H9 (cell line): ENCODE measurements at regions not wholly inside any gene's neighbourhood (a gene's known extent, or its start where the extent isn't known, plus 50 kb on each side); places are given as distances from the start of the nearest gene placed in this dataset.

Experiments
- DNase-seq: peaks from one replicate; pipeline ENCODE4 v3.0.0-alpha.2; 2017
- H2AFZ ChIP-seq: one replicate; pipeline ENCODE4 v1.6.1; 2013; ENCODE audit warnings: mild to moderate bottlenecking, low read length, control low read depth, moderate library complexity
- H2AK5ac ChIP-seq: 2 replicates; pipeline ENCODE4 v1.6.1; 2013; ENCODE audit warnings: low read length, control low read depth, mixed read lengths; ENCODE audit not compliant: insufficient read length
- H2BK120ac ChIP-seq: one replicate; pipeline ENCODE4 v1.6.1; 2013; ENCODE audit warnings: low read depth, mild to moderate bottlenecking, low read length, control low read depth, inconsistent platforms; ENCODE audit not compliant: poor library complexity, severe bottlenecking
- H2BK12ac ChIP-seq: 2 replicates; pipeline ENCODE4 v1.6.1; 2013; ENCODE audit warnings: low read length, control low read depth, mixed read lengths, low read depth; ENCODE audit not compliant: insufficient read length
- H2BK15ac ChIP-seq: 2 replicates; pipeline ENCODE4 v1.6.1; 2013; ENCODE audit warnings: low read depth, low read length, control low read depth
- H2BK20ac ChIP-seq: one replicate; pipeline ENCODE4 v1.6.1; 2013; ENCODE audit warnings: low read depth, mild to moderate bottlenecking, low read length, control low read depth, inconsistent platforms; ENCODE audit not compliant: poor library complexity, severe bottlenecking
- H2BK5ac ChIP-seq: 2 replicates; pipeline ENCODE4 v1.6.1; 2013; ENCODE audit warnings: low read length, control low read depth, mixed read lengths; ENCODE audit not compliant: insufficient read length
- H3K14ac ChIP-seq: 2 replicates; pipeline ENCODE4 v1.6.1; 2013; ENCODE audit warnings: low read length, control low read depth; ENCODE audit not compliant: insufficient read depth
- H3K18ac ChIP-seq: 2 replicates; pipeline ENCODE4 v1.6.1; 2013; ENCODE audit warnings: low read depth, mild to moderate bottlenecking, mixed read lengths, low read length, control low read depth; ENCODE audit not compliant: insufficient read length
- H3K23ac ChIP-seq: 2 replicates; pipeline ENCODE4 v1.6.1; 2013; ENCODE audit warnings: low read length, control low read depth, mixed read lengths, low read depth; ENCODE audit not compliant: insufficient read length
- H3K23me2 ChIP-seq: 2 replicates; pipeline ENCODE4 v1.6.1; 2013; ENCODE audit warnings: low read depth, mild to moderate bottlenecking, mixed read lengths, low read length, control low read depth; ENCODE audit not compliant: insufficient read length, poor library complexity, severe bottlenecking
- H3K27ac ChIP-seq: 2 replicates; pipeline ENCODE4 v1.5.1; 2013; ENCODE audit warnings: low read length, control low read depth, mixed read lengths, low read depth; ENCODE audit not compliant: insufficient read length
- H3K27me3 ChIP-seq: 2 replicates; pipeline ENCODE4 v1.6.1; 2013; ENCODE audit warnings: low read length, control low read depth, inconsistent platforms; ENCODE audit not compliant: insufficient read depth
- H3K4ac ChIP-seq: 2 replicates; pipeline ENCODE4 v1.6.1; 2013; ENCODE audit warnings: low read depth, mild to moderate bottlenecking, control low read depth, inconsistent platforms, low read length, moderate library complexity
- H3K4me1 ChIP-seq: 2 replicates; pipeline ENCODE4 v1.6.1; 2013; ENCODE audit warnings: low read length, control low read depth, inconsistent platforms; ENCODE audit not compliant: insufficient read depth
- H3K4me2 ChIP-seq: 2 replicates; pipeline ENCODE4 v1.6.1; 2013; ENCODE audit warnings: low read length, control low read depth, mixed read lengths; ENCODE audit not compliant: insufficient read length, insufficient read depth
- H3K56ac ChIP-seq: 2 replicates; pipeline ENCODE4 v1.6.1; 2013; ENCODE audit warnings: low read depth, mild to moderate bottlenecking, mixed read lengths, low read length, control low read depth; ENCODE audit not compliant: insufficient read length
- H3K79me1 ChIP-seq: 2 replicates; pipeline ENCODE4 v1.6.1; 2013; ENCODE audit warnings: low read depth, mild to moderate bottlenecking, moderate library complexity, low read length, control low read depth, inconsistent platforms; ENCODE audit not compliant: insufficient read depth, poor library complexity, severe bottlenecking
- H3K79me2 ChIP-seq: 2 replicates; pipeline ENCODE4 v1.6.1; 2013; ENCODE audit warnings: low read length, control low read depth, inconsistent platforms; ENCODE audit not compliant: insufficient read depth
- H3K9ac ChIP-seq: 2 replicates; pipeline ENCODE4 v1.6.1; 2013; ENCODE audit warnings: low read length, control low read depth, mixed read lengths; ENCODE audit not compliant: insufficient read length; ENCODE audit errors: extremely low read depth
- H3K9me3 ChIP-seq: one replicate; pipeline ENCODE4 v1.6.1; 2013; ENCODE audit warnings: low read depth, low read length, inconsistent platforms; ENCODE audit not compliant: control insufficient read depth
- H3T11ph ChIP-seq: one replicate; pipeline ENCODE4 v1.6.1; 2013; ENCODE audit warnings: mild to moderate bottlenecking, low read length, control low read depth, inconsistent platforms
- H4K20me1 ChIP-seq: one replicate; pipeline ENCODE4 v1.6.1; 2013; ENCODE audit not compliant: control insufficient read depth, insufficient read length, insufficient read depth
- H4K5ac ChIP-seq: 2 replicates; pipeline ENCODE4 v1.6.1; 2013; ENCODE audit warnings: low read depth, mild to moderate bottlenecking, mixed read lengths, low read length, control low read depth; ENCODE audit not compliant: insufficient read length
- H4K8ac ChIP-seq: replicated peaks from 2 replicates; pipeline ENCODE4 v1.6.1; 2013; ENCODE audit warnings: low read length, control low read depth, mixed read lengths, low read depth; ENCODE audit not compliant: insufficient read length
- H4K91ac ChIP-seq: 2 replicates; pipeline ENCODE4 v1.6.1; 2013; ENCODE audit warnings: low read depth, mild to moderate bottlenecking, moderate library complexity, mixed read lengths, low read length, control low read depth; ENCODE audit not compliant: insufficient read length
- H3K27ac Mint-ChIP-seq, 3 experiments: 2 replicates in 2 of 3; 3 replicates in 1 of 3; pipeline ENCODE4 v1.8.0; 2020 to 2021; ENCODE audit warnings: mixed read lengths in 3 of 3, mild to moderate bottlenecking in 1 of 3, moderate library complexity in 1 of 3
- H3K27me3 Mint-ChIP-seq: 2 replicates; pipeline ENCODE4 v1.8.0; 2021; ENCODE audit warnings: low read depth, mild to moderate bottlenecking, moderate library complexity, mixed read lengths
- H3K36me3 Mint-ChIP-seq, 3 experiments: 2 replicates in 2 of 3; 3 replicates in 1 of 3; pipeline ENCODE4 v1.8.0; 2020 to 2021; ENCODE audit warnings: low read depth in 3 of 3, mixed read lengths in 3 of 3; ENCODE audit not compliant: insufficient read depth in 1 of 3
- H3K4me1 Mint-ChIP-seq, 2 experiments: 2 replicates each; pipeline ENCODE4 v1.8.0; 2020; ENCODE audit warnings: mixed read lengths in 2 of 2
- H3K4me3 Mint-ChIP-seq, 2 experiments: 2 replicates in 1 of 2; 3 replicates in 1 of 2; pipeline ENCODE4 v1.8.0; 2020 to 2021; ENCODE audit warnings: mild to moderate bottlenecking in 2 of 2, mixed read lengths in 2 of 2, moderate library complexity in 1 of 2
- H3K9me3 Mint-ChIP-seq, 2 experiments: 2 replicates in 1 of 2; 3 replicates in 1 of 2; pipeline ENCODE4 v1.8.0; 2020; ENCODE audit warnings: mild to moderate bottlenecking in 2 of 2, mixed read lengths in 2 of 2, moderate library complexity in 1 of 2
- WGBS: extraction: QIAGEN DNeasy Blood & Tissue Kit; methylation state at CpG from one replicate; pipeline ENCODE4 v1.1.7; 2013; ENCODE audit warnings: missing lambda C conversion rate, low lambda C conversion rate, mixed read lengths; ENCODE audit not compliant: insufficient read length; ENCODE audit errors: extremely low coverage; 5-methylcytosine and 5-hydroxymethylcytosine counted together
- TF ChIP-seq, protein P1 (sequence below): fragments of 200-600 bp; sonication (generic); conservative IDR thresholded peaks from 3 replicates; pipeline ENCODE4 v1.8.0; 2021; ENCODE audit warnings: antibody characterized with exemption, mild to moderate bottlenecking

DNA sequence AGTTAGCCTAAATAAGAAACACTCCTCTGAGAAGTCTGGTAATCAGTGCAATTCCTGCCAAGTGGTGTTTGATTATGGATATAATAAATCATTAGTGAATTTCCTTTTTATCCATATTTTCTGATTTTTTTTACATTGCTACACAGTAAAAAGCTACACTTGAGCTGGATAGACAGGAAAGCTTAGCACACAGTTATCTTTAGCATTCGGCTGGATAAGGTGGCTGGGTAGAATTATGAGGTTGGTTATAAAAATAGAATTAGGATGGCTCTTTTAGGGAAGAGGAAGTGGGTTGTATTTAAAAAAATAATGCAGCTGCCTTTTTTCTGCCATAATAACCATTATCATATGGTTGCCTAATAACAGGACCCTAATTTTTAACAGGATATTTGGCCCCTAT is 460.6 kb downstream of the NAF1 start:
- Mint-ChIP-seq H3K27me3 (peaks cover 3% of the 10 kb centered on the region; the same call in 1 of the 2 replicates), H3K36me3 (peaks cover 19 to 21% (median 21%) of the 10 kb centered on the region in 3 experiments), H3K27ac (no peak overlapping the region), H3K4me1 (peaks cover 0 to 3% of the 10 kb centered on the region in 2 experiments; a peak in 1 of 4 replicates), H3K4me3 (no peak overlapping the region), H3K9me3 (peaks cover 22 to 24% of the 10 kb centered on the region in 2 experiments)
- Histone ChIP-seq H3K23ac (no peak overlapping the region), H3K79me2 (no peaks in the 10 kb centered on the region), H3K56ac (no peak overlapping the region), H3K9ac (no peak overlapping the region), H2AFZ (no peak overlapping the region), H2BK12ac (no peak overlapping the region), H2BK120ac (no peak overlapping the region), H3K4ac (no peak overlapping the region), H3K14ac (no peak overlapping the region), H2BK20ac (no peak overlapping the region), H2BK15ac (no peak overlapping the region), H4K8ac (no peak overlapping the region), H3K4me2 (no peak overlapping the region), H4K20me1 (no peaks in the 10 kb centered on the region), H3K27me3 (no peaks in the 10 kb centered on the region), H3T11ph (no peak overlapping the region), H3K4me1 (no peaks in the 10 kb centered on the region), H3K18ac (no peak overlapping the region), H2AK5ac (no peak overlapping the region), H3K79me1 (no peaks in the 10 kb centered on the region), H4K5ac (no peak overlapping the region), H3K9me3 (no peaks in the 10 kb centered on the region), H2BK5ac (no peak overlapping the region), H3K27ac (no peak overlapping the region), H4K91ac (no peak overlapping the region), H3K23me2 (no peaks in the 10 kb centered on the region)
- no CpG with 5 or more reads among the region's 1 CpG for WGBS
- no peak for DNase-seq
- TF ChIP-seq, protein P1, sequence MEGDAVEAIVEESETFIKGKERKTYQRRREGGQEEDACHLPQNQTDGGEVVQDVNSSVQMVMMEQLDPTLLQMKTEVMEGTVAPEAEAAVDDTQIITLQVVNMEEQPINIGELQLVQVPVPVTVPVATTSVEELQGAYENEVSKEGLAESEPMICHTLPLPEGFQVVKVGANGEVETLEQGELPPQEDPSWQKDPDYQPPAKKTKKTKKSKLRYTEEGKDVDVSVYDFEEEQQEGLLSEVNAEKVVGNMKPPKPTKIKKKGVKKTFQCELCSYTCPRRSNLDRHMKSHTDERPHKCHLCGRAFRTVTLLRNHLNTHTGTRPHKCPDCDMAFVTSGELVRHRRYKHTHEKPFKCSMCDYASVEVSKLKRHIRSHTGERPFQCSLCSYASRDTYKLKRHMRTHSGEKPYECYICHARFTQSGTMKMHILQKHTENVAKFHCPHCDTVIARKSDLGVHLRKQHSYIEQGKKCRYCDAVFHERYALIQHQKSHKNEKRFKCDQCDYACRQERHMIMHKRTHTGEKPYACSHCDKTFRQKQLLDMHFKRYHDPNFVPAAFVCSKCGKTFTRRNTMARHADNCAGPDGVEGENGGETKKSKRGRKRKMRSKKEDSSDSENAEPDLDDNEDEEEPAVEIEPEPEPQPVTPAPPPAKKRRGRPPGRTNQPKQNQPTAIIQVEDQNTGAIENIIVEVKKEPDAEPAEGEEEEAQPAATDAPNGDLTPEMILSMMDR, result no peak
